ENCODE measurements at regions not wholly inside any gene's neighbourhood (a gene's known extent, or its start where the extent isn't known, plus 50 kb on each side); places are given as distances from the start of the nearest gene placed in this dataset.

GRCh38 chr2:118264232-118264990 lies 176.1 kb downstream of the INSIG2 start:
- DNase-seq (ENCODE audit: low read depth), result no peak
- H3K4me3 ChIP-seq (ENCODE audit: control insufficient read depth, low read depth, low read length), result no peak overlapping the region
- TF ChIP-seq, protein P1, sequence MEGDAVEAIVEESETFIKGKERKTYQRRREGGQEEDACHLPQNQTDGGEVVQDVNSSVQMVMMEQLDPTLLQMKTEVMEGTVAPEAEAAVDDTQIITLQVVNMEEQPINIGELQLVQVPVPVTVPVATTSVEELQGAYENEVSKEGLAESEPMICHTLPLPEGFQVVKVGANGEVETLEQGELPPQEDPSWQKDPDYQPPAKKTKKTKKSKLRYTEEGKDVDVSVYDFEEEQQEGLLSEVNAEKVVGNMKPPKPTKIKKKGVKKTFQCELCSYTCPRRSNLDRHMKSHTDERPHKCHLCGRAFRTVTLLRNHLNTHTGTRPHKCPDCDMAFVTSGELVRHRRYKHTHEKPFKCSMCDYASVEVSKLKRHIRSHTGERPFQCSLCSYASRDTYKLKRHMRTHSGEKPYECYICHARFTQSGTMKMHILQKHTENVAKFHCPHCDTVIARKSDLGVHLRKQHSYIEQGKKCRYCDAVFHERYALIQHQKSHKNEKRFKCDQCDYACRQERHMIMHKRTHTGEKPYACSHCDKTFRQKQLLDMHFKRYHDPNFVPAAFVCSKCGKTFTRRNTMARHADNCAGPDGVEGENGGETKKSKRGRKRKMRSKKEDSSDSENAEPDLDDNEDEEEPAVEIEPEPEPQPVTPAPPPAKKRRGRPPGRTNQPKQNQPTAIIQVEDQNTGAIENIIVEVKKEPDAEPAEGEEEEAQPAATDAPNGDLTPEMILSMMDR (conservative IDR thresholded peaks at IDR 0.05; ENCODE audit: control insufficient read depth, insufficient read depth, low read depth, low read length), result no peak

GRCh38 chr2:118257696-118258095 lies 169.4 kb downstream of the INSIG2 start:
- TF ChIP-seq, protein P1 (conservative IDR thresholded peaks at IDR 0.05; ENCODE audit: control insufficient read depth, insufficient read depth, low read depth, low read length), result no peak
- no peak for DNase-seq (ENCODE audit: low read depth)
- no peak overlapping the region for H3K4me3 ChIP-seq (ENCODE audit: control insufficient read depth, low read depth, low read length)

DNA sequence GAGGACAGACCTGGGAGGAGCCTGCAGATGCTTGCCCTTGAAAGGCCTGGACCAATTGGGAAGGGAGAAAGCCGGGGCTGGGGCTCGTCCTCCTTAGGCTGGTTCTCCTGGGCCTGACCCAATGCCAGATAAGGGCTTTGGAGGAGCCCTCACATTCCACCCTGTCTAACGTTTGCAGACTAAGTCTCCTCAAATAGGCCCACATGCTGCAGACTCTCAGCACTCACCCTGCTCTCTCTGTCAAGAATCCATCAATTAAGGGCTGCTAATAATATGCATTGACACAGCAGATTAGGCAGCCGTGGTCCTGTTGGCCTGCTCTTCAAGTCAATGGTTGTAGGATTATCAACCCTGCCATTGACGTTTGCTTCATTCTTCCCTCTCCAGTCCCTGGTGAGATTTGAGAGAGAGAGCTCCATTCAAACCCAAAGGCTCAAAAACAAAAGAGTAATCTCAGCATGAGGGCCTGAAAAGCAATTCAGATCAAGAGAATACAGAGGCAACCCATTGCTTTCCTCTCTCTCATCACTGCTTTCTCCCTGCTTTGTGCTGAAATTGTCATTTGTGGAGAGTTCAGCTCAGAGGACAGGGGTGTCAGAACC lies 167.6 kb downstream of the INSIG2 start:
- TF ChIP-seq, protein P1 (conservative IDR thresholded peaks at IDR 0.05; ENCODE audit: control insufficient read depth, insufficient read depth, low read depth, low read length), result no peak
- no peak overlapping the region for H3K4me3 ChIP-seq (ENCODE audit: control insufficient read depth, low read depth, low read length)
- no peak for DNase-seq (ENCODE audit: low read depth)

DNA sequence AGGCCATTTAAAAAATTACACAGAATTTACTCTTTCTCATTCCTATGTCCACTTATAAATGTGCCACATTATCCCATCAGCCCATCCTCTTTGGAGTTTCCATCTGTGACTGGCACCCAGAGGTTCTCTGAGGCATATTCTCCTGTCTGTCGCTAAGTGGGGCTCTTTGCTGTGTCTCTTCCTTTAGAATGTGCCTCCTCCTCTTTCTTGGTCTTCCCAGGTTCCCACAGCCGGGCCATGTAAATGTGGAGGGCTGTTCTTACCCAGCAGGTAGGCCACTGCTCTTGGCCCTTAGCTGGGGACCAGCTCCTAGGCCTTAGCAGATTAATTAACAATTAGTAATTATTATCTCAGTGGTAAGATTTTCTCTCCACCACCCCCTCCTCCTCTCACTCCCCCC lies 167.0 kb downstream of the INSIG2 start:
- DNase-seq (ENCODE audit: low read depth), result no peak
- no peak overlapping the region for H3K4me3 ChIP-seq (ENCODE audit: control insufficient read depth, low read depth, low read length)
- TF ChIP-seq, protein P1 (conservative IDR thresholded peaks at IDR 0.05; ENCODE audit: control insufficient read depth, insufficient read depth, low read depth, low read length), result no peak

GRCh38 chr2:118254116-118254515 lies 165.8 kb downstream of the INSIG2 start:
- TF ChIP-seq, protein P1 (conservative IDR thresholded peaks at IDR 0.05; ENCODE audit: control insufficient read depth, insufficient read depth, low read depth, low read length), result no peak
- DNase-seq (ENCODE audit: low read depth), result no peak
- no peak overlapping the region for H3K4me3 ChIP-seq (ENCODE audit: control insufficient read depth, low read depth, low read length)

DNA sequence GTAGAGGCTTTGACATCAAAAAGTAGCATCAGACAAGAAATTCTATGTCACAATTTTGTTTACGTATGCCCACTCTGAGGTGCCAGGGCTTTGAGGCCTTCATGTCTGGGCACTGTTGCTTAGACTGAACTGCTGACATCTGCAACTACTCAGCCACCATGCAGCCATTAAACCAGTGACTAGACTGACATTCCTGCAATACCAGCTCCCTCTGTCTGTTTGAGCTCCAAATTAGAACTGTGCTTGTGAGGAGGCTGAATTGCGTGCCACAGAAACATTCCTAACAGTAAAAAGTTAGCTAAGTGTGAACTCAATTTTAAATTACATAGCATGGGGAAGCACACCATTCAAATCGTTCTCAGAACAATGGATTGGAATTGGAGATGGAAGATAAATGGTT lies 163.2 kb downstream of the INSIG2 start:
- TF ChIP-seq, protein P1 (conservative IDR thresholded peaks at IDR 0.05; ENCODE audit: control insufficient read depth, insufficient read depth, low read depth, low read length), result no peak
- no peak overlapping the region for H3K4me3 ChIP-seq (ENCODE audit: control insufficient read depth, low read depth, low read length)
- DNase-seq (ENCODE audit: low read depth), result no peak

All from fibroblast of mammary gland (primary cell).